H1 (cell line): ENCODE measurements at regions not wholly inside any gene's neighbourhood (a gene's known extent, or its start where the extent isn't known, plus 50 kb on each side); places are given as distances from the start of the nearest gene placed in this dataset.

Source experiments
- CTCF ChIA-PET: fragments of 300-600 bp; sonication (Branson Sonifier 250); formaldehyde crosslinking; loops from one replicate; lab custom pipeline; 2021; ENCODE audit not compliant: partially characterized antibody; lab: Charles Lee
- POLR2A ChIA-PET: fragments of 300-600 bp; sonication (Branson Sonifier 250); formaldehyde crosslinking; loops from one replicate; lab custom pipeline; 2021; ENCODE audit warnings: inconsistent platforms; ENCODE audit not compliant: partially characterized antibody; lab: Charles Lee
- DNase-seq, 2 experiments: peaks; one replicate each; pipeline versions ENCODE4 v3.0.0 to v3.0.0-alpha.2; 2010 to 2022; ENCODE audit warnings: low spot score in 2 of 2, low read depth in 1 of 2, mixed read lengths in 1 of 2
- FAIRE-seq: peaks from 2 replicates; lab custom pipeline; 2011; peaks lifted over from hg19 to GRCh38; lab: Jason Lieb, UNC
- H2AFZ ChIP-seq: 2 replicates; pipeline ENCODE4 v1.8.1; 2012; ENCODE audit warnings: low read length, inconsistent platforms
- H2AK5ac ChIP-seq: 2 replicates; pipeline ENCODE4 v1.6.1; 2013; ENCODE audit warnings: low read depth, low read length
- H2BK120ac ChIP-seq: replicated peaks from 2 replicates; pipeline ENCODE3; 2013; ENCODE audit warnings: low read depth, low read length, inconsistent platforms
- H2BK12ac ChIP-seq: 2 replicates; pipeline ENCODE4 v1.6.1; 2013; ENCODE audit warnings: low read depth, low read length
- H2BK15ac ChIP-seq: 2 replicates; pipeline ENCODE4 v1.6.1; 2013; ENCODE audit warnings: low read length
- H2BK20ac ChIP-seq: 2 replicates; pipeline ENCODE4 v1.6.1; 2013; ENCODE audit warnings: low read length
- H2BK5ac ChIP-seq: 2 replicates; pipeline ENCODE4 v1.6.1; 2013; ENCODE audit warnings: low read depth, low read length
- H3K14ac ChIP-seq: 2 replicates; pipeline ENCODE4 v1.6.1; 2013; ENCODE audit warnings: inconsistent platforms; ENCODE audit not compliant: insufficient read length
- H3K18ac ChIP-seq: 2 replicates; pipeline ENCODE4 v1.6.1; 2013; ENCODE audit warnings: low read length; ENCODE audit errors: extremely low read depth
- H3K23ac ChIP-seq: 2 replicates; pipeline ENCODE4 v1.6.1; 2013; ENCODE audit warnings: inconsistent platforms; ENCODE audit not compliant: insufficient read length
- H3K23me2 ChIP-seq: 2 replicates; pipeline ENCODE4 v1.6.1; 2013; ENCODE audit warnings: low read depth, low read length
- H3K27ac ChIP-seq: 2 replicates; pipeline ENCODE4 v1.6.1; 2011; ENCODE audit warnings: low read depth, low read length, inconsistent platforms
- H3K27me3 ChIP-seq, 4 experiments: replicated peaks in 1 of 4; 1 replicate in 1 of 4; 2 replicates in 3 of 4; pipeline versions ENCODE4 v1.6.1 to v1.8.1; 2011 to 2013; ENCODE audit warnings: low read length in 3 of 4, mild to moderate bottlenecking in 3 of 4, inconsistent platforms in 2 of 4, mixed read lengths in 2 of 4, moderate library complexity in 1 of 4; ENCODE audit not compliant: control insufficient read depth in 3 of 4, insufficient read depth in 3 of 4; ENCODE audit errors: extremely low read depth in 1 of 4
- H3K36me3 ChIP-seq, 4 experiments: 2 replicates each; pipeline versions ENCODE4 v1.6.1 to v1.8.1; 2011 to 2013; ENCODE audit warnings: mild to moderate bottlenecking in 4 of 4, low read length in 3 of 4, moderate library complexity in 2 of 4, control low read depth in 1 of 4, inconsistent platforms in 1 of 4; ENCODE audit not compliant: insufficient read depth in 4 of 4, control insufficient read depth in 2 of 4
- H3K4ac ChIP-seq: replicated peaks from 2 replicates; pipeline ENCODE3; 2013; ENCODE audit warnings: low read length, low read depth, mixed read lengths, inconsistent platforms; ENCODE audit not compliant: insufficient read length
- H3K4me1 ChIP-seq, 4 experiments: replicated peaks in 1 of 4; 1 replicate in 1 of 4; 2 replicates in 3 of 4; pipeline versions ENCODE4 v1.6.1 to v1.8.1; 2011 to 2013; ENCODE audit warnings: low read length in 3 of 4, inconsistent platforms in 2 of 4, mixed read lengths in 1 of 4; ENCODE audit not compliant: insufficient read depth in 4 of 4, control insufficient read depth in 3 of 4
- H3K4me2 ChIP-seq, 2 experiments: 2 replicates each; pipeline versions ENCODE4 v1.6.1 to v1.8.1; 2011 to 2013; ENCODE audit warnings: low read depth in 2 of 2, low read length in 2 of 2, control low read depth in 1 of 2, inconsistent platforms in 1 of 2, mild to moderate bottlenecking in 1 of 2; ENCODE audit not compliant: insufficient read depth in 1 of 2
- H3K4me3 ChIP-seq, 4 experiments: fragments of 200-600, 300-600 bp in 1 of 4; sonication (generic), shearing (Covaris generic), sonication (Bioruptor Twin) in 1 of 4; 2 replicates each; pipeline versions ENCODE4 v1.5.1 to v1.8.1; 2011 to 2016; ENCODE audit warnings: low read length in 4 of 4, low read depth in 3 of 4, control low read depth in 2 of 4, inconsistent platforms in 2 of 4, mild to moderate bottlenecking in 2 of 4, mixed read lengths in 1 of 4, moderate library complexity in 1 of 4; ENCODE audit not compliant: insufficient read depth in 2 of 4; ENCODE audit errors: extremely low read depth in 1 of 4
- H3K56ac ChIP-seq: replicated peaks from 2 replicates; pipeline ENCODE3; 2013; ENCODE audit warnings: low read depth, mild to moderate bottlenecking, mixed read lengths, low read length, inconsistent platforms; ENCODE audit not compliant: insufficient read length
- H3K79me1 ChIP-seq: 2 replicates; pipeline ENCODE4 v1.6.1; 2013; ENCODE audit warnings: low read depth, low read length, control low read depth
- H3K79me2 ChIP-seq, 2 experiments: 2 replicates each; pipeline versions ENCODE4 v1.6.1 to v1.8.1; 2012 to 2013; ENCODE audit warnings: low read length in 2 of 2, mild to moderate bottlenecking in 2 of 2, inconsistent platforms in 1 of 2; ENCODE audit not compliant: insufficient read depth in 2 of 2, control insufficient read depth in 1 of 2
- H3K9ac ChIP-seq, 4 experiments: replicated peaks in 1 of 4; 1 replicate in 1 of 4; 2 replicates in 3 of 4; pipeline versions ENCODE4 v1.6.1 to v1.8.1; 2011 to 2013; ENCODE audit warnings: low read depth in 3 of 4, low read length in 3 of 4, control low read depth in 2 of 4, mild to moderate bottlenecking in 2 of 4, moderate library complexity in 2 of 4, inconsistent platforms in 1 of 4; ENCODE audit errors: extremely low read depth in 1 of 4
- H3K9me3 ChIP-seq, 2 experiments: 2 replicates each; pipeline versions ENCODE4 v1.6.1 to v1.8.1; 2012 to 2013; ENCODE audit warnings: mild to moderate bottlenecking in 2 of 2, moderate library complexity in 2 of 2, control low read depth in 1 of 2, inconsistent platforms in 1 of 2, low read depth in 1 of 2, low read length in 1 of 2, mixed read lengths in 1 of 2; ENCODE audit not compliant: insufficient read depth in 2 of 2
- H4K20me1 ChIP-seq, 2 experiments: replicated peaks in 1 of 2; 2 replicates each; pipeline versions ENCODE3 to v1.8.1; 2011 to 2013; ENCODE audit warnings: inconsistent platforms in 2 of 2, low read length in 2 of 2, mild to moderate bottlenecking in 1 of 2; ENCODE audit not compliant: insufficient read depth in 2 of 2, control insufficient read depth in 1 of 2
- H4K5ac ChIP-seq: 2 replicates; pipeline ENCODE4 v1.6.1; 2013; ENCODE audit warnings: low read length, low read depth, mixed read lengths, inconsistent platforms; ENCODE audit not compliant: insufficient read length
- H4K8ac ChIP-seq: 2 replicates; pipeline ENCODE4 v1.8.0; 2013; ENCODE audit warnings: mild to moderate bottlenecking, moderate library complexity, low read length, inconsistent platforms; ENCODE audit not compliant: insufficient read depth; ENCODE audit errors: extremely low read depth
- H4K91ac ChIP-seq: replicated peaks from 2 replicates; pipeline ENCODE3; 2013; ENCODE audit warnings: low read length, mixed read lengths, inconsistent platforms; ENCODE audit not compliant: insufficient read length
- WGBS, 2 experiments: shearing (Covaris generic) in 1 of 2; methylation state at CpG; one replicate each; pipeline versions ENCODE4 v1.1.6 to v1.1.7; 2013 to 2015; ENCODE audit warnings: low lambda C conversion rate in 2 of 2, mixed read lengths in 2 of 2, inconsistent platforms in 1 of 2, low coverage in 1 of 2, missing lambda C conversion rate in 1 of 2; ENCODE audit not compliant: insufficient replicate concordance in 2 of 2, insufficient coverage in 1 of 2, insufficient read length in 1 of 2; ENCODE audit errors: extremely low coverage in 1 of 2, missing lambda C conversion rate in 1 of 2; 5-methylcytosine and 5-hydroxymethylcytosine counted together
- TF ChIP-seq, protein P1 (sequence below): fragments of 300-600 bp; sonication (generic); IDR thresholded peaks from 2 replicates; pipeline ENCODE4 v1.7.1; 2012; ENCODE audit warnings: low read length, moderate library complexity, mild to moderate bottlenecking, inconsistent platforms; ENCODE audit not compliant: insufficient replicate concordance

DNA sequence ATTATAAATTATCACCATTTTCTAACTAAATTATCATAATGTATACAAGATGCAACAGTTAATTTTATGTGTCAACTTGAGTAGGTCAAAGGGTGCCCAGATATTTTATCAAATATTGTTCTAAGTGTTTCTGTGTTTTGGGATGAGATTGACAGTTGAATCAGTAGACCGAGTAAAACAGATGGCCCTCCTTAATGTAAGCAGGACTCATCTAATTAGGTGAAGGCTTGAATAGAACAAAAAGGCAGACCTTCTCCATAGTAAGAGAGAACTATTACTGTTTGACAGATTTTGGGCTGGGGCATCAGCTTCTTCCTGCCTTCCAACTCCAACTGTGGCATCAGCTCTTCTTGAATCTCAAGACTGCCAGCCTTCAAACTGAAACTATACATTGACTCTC lies 185.8 kb downstream of the TRAM1L1 start:
- Histone ChIP-seq H3K27ac (no peak overlapping the region), H3K4me2 (no peak overlapping the region), H3K9me3 (no peaks in the 10 kb centered on the region), H3K9ac (no peak overlapping the region), H2BK12ac (no peak overlapping the region), H3K4me3 (no peak overlapping the region), H4K8ac (no peak overlapping the region), H3K36me3 (no peaks in the 10 kb centered on the region), H3K23me2 (no peaks in the 10 kb centered on the region; the same call in 1 of the 2 replicates), H2BK120ac (no peak overlapping the region), H3K56ac (no peak overlapping the region), H3K18ac (no peak overlapping the region), H4K91ac (no peak overlapping the region), H3K27me3 (no peaks in the 10 kb centered on the region), H2AK5ac (no peak overlapping the region), H4K20me1 (no peaks in the 10 kb centered on the region), H4K5ac (no peak overlapping the region), H3K79me2 (no peaks in the 10 kb centered on the region), H3K23ac (no peak overlapping the region), H2BK20ac (no peak overlapping the region), H3K4ac (no peak overlapping the region), H2BK15ac (no peak overlapping the region), H3K4me1 (no peaks in the 10 kb centered on the region), H3K14ac (no peak overlapping the region), H2BK5ac (no peak overlapping the region), H2AFZ (no peak overlapping the region), H3K79me1 (no peaks in the 10 kb centered on the region)
- WGBS, 2 experiments, result 92% methylated on average over 1 of the region's 1 CpG; no CpG with 5 or more reads in 1 of the 2 experiments
- no peak for FAIRE-seq
- ChIA-PET POLR2A (no interaction called here), CTCF (interaction anchor here (1.3 kb wide), 1 partner anchor 27 kb away, joined by 3 read pairs; no protein-coding TSS in a partner anchor)
- DNase-seq, result no peak
- TF ChIP-seq, protein P1, sequence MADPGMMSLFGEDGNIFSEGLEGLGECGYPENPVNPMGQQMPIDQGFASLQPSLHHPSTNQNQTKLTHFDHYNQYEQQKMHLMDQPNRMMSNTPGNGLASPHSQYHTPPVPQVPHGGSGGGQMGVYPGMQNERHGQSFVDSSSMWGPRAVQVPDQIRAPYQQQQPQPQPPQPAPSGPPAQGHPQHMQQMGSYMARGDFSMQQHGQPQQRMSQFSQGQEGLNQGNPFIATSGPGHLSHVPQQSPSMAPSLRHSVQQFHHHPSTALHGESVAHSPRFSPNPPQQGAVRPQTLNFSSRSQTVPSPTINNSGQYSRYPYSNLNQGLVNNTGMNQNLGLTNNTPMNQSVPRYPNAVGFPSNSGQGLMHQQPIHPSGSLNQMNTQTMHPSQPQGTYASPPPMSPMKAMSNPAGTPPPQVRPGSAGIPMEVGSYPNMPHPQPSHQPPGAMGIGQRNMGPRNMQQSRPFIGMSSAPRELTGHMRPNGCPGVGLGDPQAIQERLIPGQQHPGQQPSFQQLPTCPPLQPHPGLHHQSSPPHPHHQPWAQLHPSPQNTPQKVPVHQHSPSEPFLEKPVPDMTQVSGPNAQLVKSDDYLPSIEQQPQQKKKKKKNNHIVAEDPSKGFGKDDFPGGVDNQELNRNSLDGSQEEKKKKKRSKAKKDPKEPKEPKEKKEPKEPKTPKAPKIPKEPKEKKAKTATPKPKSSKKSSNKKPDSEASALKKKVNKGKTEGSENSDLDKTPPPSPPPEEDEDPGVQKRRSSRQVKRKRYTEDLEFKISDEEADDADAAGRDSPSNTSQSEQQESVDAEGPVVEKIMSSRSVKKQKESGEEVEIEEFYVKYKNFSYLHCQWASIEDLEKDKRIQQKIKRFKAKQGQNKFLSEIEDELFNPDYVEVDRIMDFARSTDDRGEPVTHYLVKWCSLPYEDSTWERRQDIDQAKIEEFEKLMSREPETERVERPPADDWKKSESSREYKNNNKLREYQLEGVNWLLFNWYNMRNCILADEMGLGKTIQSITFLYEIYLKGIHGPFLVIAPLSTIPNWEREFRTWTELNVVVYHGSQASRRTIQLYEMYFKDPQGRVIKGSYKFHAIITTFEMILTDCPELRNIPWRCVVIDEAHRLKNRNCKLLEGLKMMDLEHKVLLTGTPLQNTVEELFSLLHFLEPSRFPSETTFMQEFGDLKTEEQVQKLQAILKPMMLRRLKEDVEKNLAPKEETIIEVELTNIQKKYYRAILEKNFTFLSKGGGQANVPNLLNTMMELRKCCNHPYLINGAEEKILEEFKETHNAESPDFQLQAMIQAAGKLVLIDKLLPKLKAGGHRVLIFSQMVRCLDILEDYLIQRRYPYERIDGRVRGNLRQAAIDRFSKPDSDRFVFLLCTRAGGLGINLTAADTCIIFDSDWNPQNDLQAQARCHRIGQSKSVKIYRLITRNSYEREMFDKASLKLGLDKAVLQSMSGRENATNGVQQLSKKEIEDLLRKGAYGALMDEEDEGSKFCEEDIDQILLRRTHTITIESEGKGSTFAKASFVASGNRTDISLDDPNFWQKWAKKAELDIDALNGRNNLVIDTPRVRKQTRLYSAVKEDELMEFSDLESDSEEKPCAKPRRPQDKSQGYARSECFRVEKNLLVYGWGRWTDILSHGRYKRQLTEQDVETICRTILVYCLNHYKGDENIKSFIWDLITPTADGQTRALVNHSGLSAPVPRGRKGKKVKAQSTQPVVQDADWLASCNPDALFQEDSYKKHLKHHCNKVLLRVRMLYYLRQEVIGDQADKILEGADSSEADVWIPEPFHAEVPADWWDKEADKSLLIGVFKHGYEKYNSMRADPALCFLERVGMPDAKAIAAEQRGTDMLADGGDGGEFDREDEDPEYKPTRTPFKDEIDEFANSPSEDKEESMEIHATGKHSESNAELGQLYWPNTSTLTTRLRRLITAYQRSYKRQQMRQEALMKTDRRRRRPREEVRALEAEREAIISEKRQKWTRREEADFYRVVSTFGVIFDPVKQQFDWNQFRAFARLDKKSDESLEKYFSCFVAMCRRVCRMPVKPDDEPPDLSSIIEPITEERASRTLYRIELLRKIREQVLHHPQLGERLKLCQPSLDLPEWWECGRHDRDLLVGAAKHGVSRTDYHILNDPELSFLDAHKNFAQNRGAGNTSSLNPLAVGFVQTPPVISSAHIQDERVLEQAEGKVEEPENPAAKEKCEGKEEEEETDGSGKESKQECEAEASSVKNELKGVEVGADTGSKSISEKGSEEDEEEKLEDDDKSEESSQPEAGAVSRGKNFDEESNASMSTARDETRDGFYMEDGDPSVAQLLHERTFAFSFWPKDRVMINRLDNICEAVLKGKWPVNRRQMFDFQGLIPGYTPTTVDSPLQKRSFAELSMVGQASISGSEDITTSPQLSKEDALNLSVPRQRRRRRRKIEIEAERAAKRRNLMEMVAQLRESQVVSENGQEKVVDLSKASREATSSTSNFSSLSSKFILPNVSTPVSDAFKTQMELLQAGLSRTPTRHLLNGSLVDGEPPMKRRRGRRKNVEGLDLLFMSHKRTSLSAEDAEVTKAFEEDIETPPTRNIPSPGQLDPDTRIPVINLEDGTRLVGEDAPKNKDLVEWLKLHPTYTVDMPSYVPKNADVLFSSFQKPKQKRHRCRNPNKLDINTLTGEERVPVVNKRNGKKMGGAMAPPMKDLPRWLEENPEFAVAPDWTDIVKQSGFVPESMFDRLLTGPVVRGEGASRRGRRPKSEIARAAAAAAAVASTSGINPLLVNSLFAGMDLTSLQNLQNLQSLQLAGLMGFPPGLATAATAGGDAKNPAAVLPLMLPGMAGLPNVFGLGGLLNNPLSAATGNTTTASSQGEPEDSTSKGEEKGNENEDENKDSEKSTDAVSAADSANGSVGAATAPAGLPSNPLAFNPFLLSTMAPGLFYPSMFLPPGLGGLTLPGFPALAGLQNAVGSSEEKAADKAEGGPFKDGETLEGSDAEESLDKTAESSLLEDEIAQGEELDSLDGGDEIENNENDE, result no peak
